Sciatic nerve (tissue), 2 donors: ENCODE measurements at regions not wholly inside any gene's neighbourhood (a gene's known extent, or its start where the extent isn't known, plus 50 kb on each side); places are given as distances from the start of the nearest gene placed in this dataset.
A peak's percentile ranks its signal among the peaks of the same experiment; 100 is the strongest.

Experiments
- ATAC-seq: fragments of 200-7000 bp; cut with Tn5 transposase; one replicate; pipeline ENCODE4 v1.9.1; 2020; ENCODE audit warnings: mild to moderate bottlenecking, moderate library complexity
- DNase-seq: peaks from one replicate; pipeline ENCODE4 v3.0.0-alpha.2; 2020; ENCODE audit warnings: low spot score
- intact Hi-C: fragments of 100-400 bp; cut with DNase I; formaldehyde crosslinking; loops from one replicate; pipeline ENCODE4 v1.14.2; 2022
- donor health status: DM: no; HTN: no; CAD: no.
- donor health status: DM: no; HTN: no; CAD: no.

DNA sequence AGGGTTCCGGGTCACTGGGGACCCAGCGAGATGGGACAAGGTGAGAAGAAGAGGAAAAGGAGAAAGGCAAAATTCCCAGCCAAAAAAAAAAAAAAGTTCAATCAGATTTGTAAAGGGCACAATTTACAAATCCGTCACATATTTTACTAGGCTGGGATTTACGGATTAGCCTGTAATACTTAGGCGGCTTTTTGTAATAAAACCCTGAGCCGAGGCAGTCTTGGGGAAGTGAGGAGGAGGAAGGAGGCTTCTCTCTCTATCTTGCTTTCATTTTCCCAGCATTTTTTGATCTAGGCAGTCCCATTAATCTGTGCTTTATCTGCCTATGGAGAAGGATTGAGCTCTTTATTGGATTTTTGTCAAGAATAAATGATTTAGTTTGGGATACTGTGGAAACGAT, 130.6 kb upstream of the SDK2 start:
- DNase-seq (no peak), ATAC-seq (no peak)
- intact Hi-C loops: no loop called here

DNA sequence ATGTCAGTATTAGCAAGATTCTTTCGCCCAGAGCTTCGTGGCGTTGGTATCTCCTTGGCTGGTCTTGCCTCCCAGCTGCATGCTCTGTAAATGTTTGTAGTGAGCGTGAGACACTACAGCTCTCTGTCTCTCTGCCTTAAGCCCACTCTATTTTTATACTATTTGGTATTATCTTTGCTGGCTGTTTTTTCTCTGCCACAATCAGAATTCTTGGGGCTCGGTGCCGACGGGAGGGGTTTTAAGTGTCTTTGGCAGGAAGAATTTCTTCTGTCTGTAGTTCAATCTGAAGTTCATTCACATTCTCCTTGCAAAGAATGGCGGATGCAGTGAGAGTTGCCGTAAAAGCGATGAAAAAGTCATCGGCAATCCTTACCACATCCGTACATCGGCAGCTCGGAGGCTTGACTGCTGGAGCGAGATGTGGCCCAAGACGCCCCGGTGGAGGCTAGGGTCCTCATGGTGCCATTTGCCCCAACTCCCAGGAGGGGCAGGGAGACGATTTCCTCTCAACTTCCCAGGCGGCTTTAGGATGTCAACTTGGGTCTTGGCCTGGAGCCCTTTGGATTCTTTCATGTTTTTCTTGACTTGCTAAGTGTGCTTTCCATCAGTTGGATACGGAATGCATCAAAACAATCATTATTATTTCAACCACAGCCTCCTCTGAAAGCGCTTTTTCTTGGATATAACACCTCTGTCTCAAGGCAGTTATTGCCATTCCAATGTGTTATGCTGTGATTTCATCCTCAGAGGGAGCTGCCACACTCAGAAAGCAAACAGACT, 132.3 kb upstream of the SDK2 start:
- intact Hi-C loops: no loop called here
- DNase-seq (no peak), ATAC-seq (peak; percentile 52)

DNA sequence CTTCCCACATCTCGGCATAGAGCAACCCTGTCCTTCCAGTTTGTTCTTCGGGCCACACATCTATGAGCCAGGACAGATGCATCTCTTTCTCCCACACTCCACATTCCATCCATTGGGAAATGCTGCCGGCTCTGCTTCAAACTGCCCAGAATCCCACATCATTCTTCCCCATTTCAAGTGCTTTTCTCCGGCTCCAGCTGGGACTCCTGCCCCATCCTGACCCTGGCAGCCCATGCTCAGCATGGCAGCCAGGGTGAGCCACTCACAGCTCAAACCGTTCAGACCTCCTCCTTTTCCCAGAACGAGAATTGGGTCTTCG, 132.8 kb upstream of the SDK2 start:
- ATAC-seq (no peak), DNase-seq (no peak)
- intact Hi-C loops: no loop called here

DNA sequence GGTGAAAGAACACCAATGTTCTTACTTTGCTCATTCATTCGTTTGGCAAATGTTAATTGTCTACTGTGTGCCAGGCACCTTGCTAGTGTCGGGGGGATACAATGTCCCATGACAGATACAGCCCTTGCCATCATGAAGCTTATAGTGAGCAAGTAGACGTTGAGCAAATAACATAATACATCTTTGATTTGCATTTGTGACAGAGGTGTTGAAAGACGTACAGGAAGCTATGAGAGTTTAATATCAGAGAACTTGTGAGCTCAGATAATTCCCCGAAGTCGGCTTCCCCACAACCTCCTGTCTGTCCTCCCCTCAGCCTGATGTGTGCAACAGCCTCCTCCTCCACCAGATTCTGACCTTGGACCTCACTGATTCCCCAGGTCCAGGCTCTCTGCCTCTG, 138.0 kb upstream of the SDK2 start:
- intact Hi-C loops: no loop called here
- DNase-seq (no peak), ATAC-seq (no peak)

DNA sequence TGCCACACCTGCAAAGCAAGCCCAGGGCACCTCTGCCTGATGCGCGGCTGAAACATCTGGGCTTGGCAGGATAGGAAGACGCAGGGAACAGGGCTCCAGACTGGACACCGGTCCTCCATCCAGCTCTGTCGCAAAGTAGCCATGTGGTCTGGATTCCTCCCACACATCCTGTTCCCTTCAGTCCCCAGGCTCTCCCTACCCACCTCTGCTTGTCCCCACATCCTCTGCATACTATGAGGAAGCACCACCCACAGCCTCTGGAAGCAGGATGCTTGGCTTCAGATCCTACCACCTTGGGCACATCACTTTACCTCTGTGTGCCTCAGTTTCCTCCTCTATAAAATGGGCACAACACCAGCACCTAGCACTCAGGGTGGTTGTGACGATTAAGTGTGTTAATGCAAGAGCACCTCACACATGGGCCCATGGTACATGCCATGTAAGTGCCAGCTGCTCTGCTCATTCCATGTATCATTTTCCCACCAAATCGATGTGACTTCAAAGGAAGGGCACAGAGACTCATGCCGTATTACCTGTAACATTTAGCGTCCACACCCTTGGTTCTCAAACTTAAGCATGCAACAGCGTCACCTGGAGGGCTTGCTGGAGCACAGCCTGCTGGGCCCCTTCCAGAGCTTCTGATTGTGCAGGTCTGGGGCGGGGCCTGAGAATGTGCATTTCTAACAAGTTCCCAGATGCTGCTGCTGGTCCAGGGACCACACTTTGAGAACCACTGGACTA, 138.6 kb upstream of the SDK2 start:
- ATAC-seq: no peak
- intact Hi-C loops: no loop called here
- DNase-seq: no peak

DNA sequence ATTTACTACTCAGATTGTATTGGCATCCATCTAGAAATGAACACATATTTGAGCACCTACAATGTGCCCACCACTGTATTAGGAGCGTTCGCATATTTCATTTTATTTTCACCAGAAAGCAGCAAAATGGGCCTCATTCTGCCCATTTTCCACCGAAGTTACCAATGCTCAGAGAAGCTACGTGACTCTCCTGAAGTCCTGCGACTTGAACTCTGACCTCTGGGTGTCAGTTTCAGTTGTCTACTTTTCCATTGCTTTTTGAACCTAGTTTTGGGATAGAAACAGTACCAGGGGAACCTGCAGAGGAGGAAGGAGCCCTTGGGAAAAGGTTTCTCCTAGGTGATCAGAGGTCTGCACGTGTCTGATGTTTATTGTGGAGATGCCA, 139.1 kb upstream of the SDK2 start:
- no peak for DNase-seq
- intact Hi-C loops: no loop called here
- ATAC-seq: no peak

DNA sequence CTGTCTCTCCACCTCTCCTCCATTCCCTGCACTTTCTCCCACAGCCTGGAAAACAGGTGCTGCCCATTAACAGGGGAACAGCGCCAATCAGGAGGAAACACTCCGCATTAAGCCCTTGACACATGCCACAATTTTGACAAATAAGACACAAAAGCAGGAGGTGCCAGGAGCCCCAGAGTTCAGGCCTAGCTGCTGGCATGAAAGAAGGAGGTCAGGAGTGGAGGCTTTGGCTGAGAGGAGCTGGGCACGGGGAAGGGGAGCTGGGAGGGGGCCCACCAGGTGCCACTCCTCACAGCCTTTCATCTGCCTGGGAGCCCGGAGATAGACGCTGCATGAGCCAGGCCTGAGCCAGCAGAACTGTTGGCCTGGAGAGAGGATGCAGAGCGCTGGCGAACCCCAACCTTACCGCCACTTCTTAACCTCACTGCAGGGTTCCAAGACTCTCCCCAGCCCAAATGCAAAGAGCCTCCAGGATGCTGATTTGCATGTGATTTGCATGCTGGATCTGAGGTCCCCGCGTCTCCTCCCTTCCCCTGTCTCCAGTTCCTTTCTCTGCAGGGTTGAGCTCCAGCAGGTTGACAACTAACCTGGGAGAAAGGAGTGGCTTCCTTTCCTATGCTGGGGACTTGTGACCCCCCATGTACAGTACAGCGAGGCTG, 139.8 kb upstream of the SDK2 start:
- DNase-seq: no peak
- intact Hi-C loops: no loop called here
- no peak for ATAC-seq

DNA sequence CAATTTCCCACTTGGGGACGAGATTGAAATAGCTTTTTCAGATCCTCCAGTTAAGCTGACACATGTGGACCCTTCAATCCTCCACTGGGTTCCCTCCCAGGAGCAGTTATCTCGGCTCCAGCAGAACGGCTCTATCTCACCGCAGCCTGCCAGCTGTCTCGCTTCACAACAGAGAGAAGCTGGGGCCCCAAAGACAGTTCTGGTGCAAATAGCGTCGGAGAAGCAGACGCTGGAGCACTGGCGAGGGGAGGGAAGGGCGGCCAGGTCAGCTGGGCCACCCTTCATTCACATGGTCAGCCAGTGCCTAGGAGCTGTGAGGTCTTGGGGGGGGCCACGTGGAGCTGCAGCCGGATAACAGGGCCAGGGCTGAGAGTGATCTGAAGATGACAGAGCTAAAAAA, 141.3 kb upstream of the SDK2 start:
- intact Hi-C loops: no loop called here
- no peak for DNase-seq
- no peak for ATAC-seq

DNA sequence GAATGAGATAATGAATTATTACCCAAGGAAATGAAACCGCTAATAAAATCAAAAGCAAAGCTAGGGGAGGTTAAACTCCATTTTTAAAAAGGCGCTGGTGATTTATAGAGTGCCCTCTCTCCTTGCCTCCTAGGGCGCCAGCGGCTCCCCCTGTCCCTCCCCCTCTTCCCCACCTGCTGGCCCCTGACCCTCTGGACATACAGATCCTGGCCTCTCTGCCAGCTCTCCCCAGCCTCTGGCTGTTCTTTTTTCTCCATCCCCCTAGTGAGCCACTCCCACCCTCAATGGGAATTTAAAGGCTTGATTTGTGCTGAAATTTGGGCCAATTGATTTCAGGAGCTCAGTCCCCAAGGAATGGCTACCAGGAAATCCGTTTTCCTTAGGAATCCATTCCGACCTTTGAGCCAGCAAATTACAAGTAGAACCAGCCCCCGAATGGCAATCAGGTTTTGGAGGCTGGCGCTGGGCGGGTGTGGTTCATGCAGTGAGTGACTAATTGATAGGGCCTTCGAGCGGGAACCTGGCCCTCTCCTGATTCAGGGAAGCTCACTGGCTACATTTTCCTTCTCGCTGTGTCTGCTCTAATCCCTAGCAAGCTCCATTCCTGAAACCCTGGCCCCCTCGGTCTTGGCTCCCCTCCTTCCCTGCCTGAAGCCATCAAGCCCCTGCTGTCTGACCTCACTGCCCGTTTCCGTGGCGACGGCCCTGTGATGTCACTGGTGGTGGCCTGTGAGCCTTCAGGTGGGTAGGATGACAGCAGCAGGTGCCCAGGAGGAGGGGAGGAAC, 141.9 kb upstream of the SDK2 start:
- intact Hi-C loops: no loop called here
- ATAC-seq (no peak), DNase-seq (no peak)

DNA sequence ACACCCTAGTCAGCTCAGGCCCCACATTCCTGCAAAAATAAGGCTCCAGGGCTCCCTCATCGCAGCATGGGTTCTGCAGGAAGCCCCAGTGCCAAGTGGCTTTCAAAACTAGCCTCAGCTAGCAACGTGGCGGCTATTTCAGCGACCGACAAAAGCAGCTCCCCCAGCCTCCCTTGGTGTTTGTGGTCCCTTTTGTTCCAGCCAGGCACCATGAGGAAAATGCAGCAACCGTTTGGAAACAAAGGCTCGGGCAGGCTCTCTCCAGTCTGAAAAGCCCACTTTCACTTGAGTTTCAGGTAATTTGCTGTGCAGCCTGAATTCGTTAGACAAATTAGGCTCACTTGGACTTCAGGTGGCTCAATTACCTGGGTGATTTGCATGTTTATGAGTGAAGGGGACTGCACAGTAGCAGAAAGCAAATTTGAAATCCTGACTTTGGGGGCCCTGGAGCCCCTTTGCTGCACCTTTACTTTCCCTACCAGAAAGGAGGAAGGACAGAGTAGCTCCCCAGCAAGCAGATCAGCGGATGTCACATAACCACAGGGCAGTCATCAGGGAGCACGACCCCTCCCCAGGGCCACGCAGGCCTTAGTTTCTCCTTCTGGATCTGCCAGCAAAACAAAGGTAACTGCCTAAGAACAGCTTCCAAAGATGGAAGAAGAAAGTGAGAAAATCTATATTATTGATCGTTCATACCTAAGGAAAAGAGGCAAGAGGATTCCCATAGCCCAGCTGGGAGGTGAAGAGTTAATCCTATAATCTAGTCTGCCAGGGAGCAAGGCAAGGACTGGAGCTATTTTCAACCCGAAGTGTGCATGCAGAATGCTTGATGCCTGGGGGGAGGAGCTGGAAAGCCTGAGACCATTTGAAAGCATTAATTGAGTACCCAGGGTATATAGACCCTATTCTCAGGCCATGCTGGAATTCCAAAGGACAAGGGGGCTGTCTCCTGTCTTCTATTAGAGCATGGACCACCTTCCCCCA, 143.1 kb upstream of the SDK2 start:
- intact Hi-C loops: no loop called here
- DNase-seq (no peak), ATAC-seq (no peak)

DNA sequence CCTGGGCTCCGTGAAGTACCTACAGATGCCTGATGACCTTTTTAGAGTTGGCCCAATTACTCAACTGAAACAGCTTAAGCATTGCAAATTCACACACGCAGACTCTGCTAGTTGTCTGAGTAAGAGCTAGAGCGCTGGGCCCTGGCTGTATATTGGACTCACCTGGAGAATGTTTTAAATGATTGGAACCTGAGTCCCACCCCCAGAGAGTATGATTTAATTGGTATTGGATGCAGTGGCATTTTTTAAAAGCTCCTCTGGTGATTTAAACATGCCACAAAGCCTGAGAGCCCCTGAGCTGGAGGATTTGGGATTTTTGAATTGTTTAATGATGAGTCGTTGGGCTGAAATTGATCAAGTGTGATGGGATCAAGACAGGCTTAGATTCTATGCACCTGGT, 143.9 kb upstream of the SDK2 start:
- DNase-seq: no peak
- no peak for ATAC-seq
- intact Hi-C loops: no loop called here

DNA sequence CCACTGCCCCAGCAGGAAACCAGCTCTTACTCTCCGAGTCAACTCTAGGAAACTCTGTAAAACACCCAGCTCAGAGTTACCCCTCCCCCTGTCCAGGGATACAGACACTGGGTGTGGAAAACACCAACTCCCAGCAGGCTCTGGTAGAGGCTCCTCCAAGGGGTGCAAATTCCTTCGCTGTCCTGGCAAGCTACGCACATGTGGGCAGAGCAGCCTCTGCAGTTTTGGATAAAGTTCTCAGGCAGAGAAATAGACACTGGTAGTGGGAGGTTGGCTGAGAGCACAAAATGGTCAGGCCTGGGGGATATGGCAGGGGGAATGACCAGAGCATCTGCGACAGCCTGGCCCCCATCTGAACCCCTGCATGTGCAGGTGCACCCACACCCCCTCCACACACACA, 146.9 kb upstream of the SDK2 start:
- no peak for ATAC-seq
- intact Hi-C loops: no loop called here

DNA sequence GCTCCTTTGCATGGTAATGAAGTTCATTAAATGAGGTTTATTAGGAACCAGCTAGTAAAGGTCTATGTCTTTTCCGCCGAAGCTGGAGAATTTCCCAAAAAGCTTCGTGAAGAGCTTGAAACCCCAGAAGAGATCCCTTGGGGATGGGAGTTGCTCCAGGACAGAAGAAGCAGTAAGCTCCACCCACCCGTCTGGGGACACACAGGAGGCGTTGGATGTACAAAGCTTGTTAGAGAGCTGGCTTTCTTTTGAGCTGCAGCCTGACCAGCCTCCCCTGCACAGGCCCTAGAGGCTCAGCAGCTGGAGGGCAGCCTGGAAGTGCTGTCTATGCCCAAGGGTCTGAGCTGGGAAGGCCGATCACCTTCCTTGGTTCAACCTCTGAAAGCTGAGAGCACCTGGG, 147.4 kb upstream of the SDK2 start:
- intact Hi-C loops: no loop called here
- DNase-seq (no peak), ATAC-seq (no peak)

More for the DNA sequence above, 146.9 kb upstream of the SDK2 start:
- no peak for DNase-seq

DNA sequence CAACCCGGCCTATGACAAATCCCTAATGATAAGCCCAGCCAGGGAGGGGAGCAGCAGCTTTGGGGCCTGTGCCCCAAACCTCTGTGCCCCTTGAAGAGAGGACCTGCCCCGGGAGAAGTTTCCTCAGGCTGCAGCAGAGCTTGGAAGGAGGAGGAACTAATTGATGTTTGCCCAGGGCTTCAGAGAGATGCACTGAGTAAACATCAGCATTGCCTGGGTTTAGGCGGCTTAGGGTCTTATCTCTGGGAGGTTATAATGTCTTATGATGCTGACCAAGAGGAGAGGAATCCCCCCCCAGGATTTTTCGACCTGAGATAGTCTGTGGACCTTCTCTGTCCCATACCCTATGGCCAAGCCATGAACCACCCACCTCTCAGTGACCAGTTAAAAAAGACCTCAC, 148.7 kb upstream of the SDK2 start:
- no peak for ATAC-seq
- no peak for DNase-seq
- intact Hi-C loops: no loop called here

DNA sequence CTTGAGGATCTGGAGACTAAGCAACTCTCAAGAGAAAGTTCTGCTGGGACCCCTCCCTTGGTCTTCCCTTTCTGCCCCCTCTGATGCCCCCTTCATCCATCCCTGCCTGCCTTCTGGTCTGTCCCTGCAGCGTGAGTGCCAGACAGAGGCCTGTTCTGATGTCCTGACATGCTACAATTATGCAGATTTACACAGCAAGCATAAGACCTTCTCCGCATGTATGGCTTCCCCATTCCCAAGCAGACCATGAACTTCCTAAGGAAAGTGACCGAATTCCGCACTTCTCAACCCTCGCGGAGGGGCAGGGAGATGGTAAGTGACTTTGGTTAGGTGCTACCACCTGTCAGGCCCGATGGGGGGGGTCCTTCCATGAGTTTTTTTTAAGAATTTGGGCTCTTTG, 150.1 kb upstream of the SDK2 start:
- ATAC-seq (no peak), DNase-seq (no peak)
- intact Hi-C loops: no loop called here

DNA sequence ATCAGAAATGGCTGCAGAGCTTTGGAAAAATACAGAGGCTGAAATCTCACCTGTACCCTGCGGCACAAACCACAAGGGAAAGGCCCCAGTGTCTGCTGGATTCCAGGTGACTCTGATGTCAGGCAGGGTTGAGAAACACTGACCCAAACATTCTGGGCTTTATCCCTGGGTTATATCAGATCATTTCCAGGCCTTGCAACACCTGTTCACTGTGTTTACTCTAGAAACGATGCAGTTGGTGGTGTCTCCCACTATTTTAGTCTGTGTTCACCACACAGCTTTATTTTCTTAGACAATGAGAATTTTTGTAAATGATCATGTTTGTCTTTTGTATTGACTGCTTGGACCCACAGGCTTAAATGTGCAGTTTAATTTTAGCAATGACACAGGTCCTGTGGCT, 151.5 kb upstream of the SDK2 start:
- DNase-seq (no peak), ATAC-seq (no peak)
- intact Hi-C loops: no loop called here

DNA sequence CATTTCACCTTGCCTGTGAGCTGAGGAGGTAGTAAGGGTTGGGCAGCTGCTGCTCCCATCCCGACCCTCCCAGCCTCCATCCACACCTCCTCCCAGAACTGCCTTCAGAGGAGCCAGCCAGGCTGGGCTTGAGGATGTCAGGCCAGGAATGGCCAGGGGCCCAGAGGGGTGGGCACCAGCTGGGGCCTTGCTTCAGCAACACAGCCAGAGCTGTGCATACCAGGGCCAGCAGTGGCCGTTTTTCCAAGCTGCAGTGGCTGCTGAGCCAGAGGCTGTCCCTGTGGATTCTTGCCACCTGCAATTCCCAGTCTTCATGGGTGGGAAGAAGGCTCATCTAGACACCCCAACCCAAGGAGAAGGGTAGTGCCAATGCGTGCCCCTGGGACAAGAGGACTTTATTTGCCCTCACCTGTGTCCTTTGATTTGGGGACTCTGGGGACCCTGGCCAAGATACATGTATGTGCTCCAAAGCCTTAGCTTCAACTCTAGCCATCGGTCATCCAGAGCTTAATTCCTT, 153.4 kb upstream of the SDK2 start:
- intact Hi-C loops: no loop called here
- ATAC-seq (no peak), DNase-seq (no peak)

DNA sequence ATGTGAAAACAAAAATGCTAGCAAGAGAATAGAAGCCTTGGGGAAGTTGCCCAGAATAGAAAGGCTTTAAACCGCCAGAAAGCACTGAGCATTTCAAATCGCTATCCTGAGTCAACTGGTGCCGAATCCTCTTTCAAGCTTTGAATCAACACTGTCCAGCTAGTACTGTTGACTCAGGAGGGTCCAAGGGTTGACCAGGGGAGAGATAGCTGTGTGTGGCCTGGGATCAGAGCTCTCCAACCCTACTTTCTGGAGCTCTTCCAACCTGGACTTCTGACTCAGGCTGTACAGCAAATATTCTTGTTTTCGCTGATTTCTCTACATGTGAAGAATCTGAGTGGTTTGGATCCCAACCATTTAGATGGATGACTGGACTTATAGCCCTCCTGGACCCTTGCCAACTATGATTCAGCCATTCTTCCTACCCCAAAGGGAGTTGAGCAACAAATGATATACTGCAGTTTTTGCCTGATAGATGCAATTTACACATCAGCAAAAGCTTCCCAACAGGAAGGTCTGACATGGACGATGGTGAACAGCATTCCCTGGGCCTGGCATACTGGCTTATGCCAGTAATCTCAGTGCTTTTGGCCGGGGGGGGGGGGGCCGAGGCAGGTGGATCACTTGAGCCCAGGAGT, 154.0 kb upstream of the SDK2 start:
- intact Hi-C loops: no loop called here
- ATAC-seq (peak; percentile 94), DNase-seq (no peak)
